ENCODE measurements at regions not wholly inside any gene's neighbourhood (a gene's known extent, or its start where the extent isn't known, plus 50 kb on each side); places are given as distances from the start of the nearest gene placed in this dataset.
"Not testable (repeated sequence)": the region's sequence is repeated elsewhere in the genome, so short reads cannot be mapped to it uniquely, and the experiment has no call there.

- DNase-seq = no peak
These were observed 392.1 kb upstream of the CCL2 start for GRCh38 chr17:33862772-33863602.

- DNase-seq = no peak
These were observed 390.3 kb upstream of the CCL2 start for GRCh38 chr17:33864758-33865229.

GRCh38 chr17:33868899-33869298 lies 386.2 kb upstream of the CCL2 start:
- no peak for DNase-seq

GRCh38 chr17:33870936-33871335 lies 384.1 kb upstream of the CCL2 start:
- no peak for DNase-seq

- DNase-seq = no peak
These were observed 383.2 kb upstream of the CCL2 start for GRCh38 chr17:33871720-33872540.

- DNase-seq = no peak
These were observed 381.9 kb upstream of the CCL2 start for GRCh38 chr17:33873201-33873617.

- no peak for DNase-seq
These were observed 380.4 kb upstream of the CCL2 start for GRCh38 chr17:33874617-33875060.

- DNase-seq = no peak
These were observed 379.1 kb upstream of the CCL2 start for GRCh38 chr17:33875973-33876372.

GRCh38 chr17:33882273-33882672 lies 372.8 kb upstream of the CCL2 start:
- DNase-seq = not testable (repeated sequence)

- not testable (repeated sequence) for DNase-seq
These were observed 372.4 kb upstream of the CCL2 start for GRCh38 chr17:33882677-33883076.

- no peak for DNase-seq
These were observed 366.6 kb upstream of the CCL2 start for GRCh38 chr17:33888455-33888854.

GRCh38 chr17:33889040-33889439 lies 366.0 kb upstream of the CCL2 start:
- DNase-seq = no peak

GRCh38 chr17:33889766-33890165 lies 365.3 kb upstream of the CCL2 start:
- DNase-seq = no peak

- DNase-seq = no peak
These were observed 362.1 kb upstream of the CCL2 start for GRCh38 chr17:33892717-33893591.

GRCh38 chr17:33895491-33895890 lies 359.6 kb upstream of the CCL2 start:
- no peak for DNase-seq

- DNase-seq = no peak
These were observed 358.8 kb upstream of the CCL2 start for GRCh38 chr17:33896263-33896662.

- DNase-seq = no peak
These were observed 354.0 kb upstream of the CCL2 start for GRCh38 chr17:33901085-33901484.

GRCh38 chr17:33902901-33903449 lies 352.1 kb upstream of the CCL2 start:
- DNase-seq = no peak

GRCh38 chr17:33904476-33904875 lies 350.6 kb upstream of the CCL2 start:
- DNase-seq = no peak

- DNase-seq = no peak
These were observed 349.7 kb upstream of the CCL2 start for GRCh38 chr17:33905338-33905800.

GRCh38 chr17:33908363-33909064 lies 346.6 kb upstream of the CCL2 start:
- no peak for DNase-seq

Measured in activated effector memory CD4-positive, alpha-beta T cell treated with anti-CD3 and anti-CD28 coated beads, Interleukin-2, amount 50 U/mL, for 16 hours (primary cell).